Choroid plexus epithelial cell (primary cell): ENCODE measurements at regions not wholly inside any gene's neighbourhood (a gene's known extent, or its start where the extent isn't known, plus 50 kb on each side); places are given as distances from the start of the nearest gene placed in this dataset.

Experiments used
- DNase-seq: peaks from one replicate; pipeline ENCODE4 v3.0.0-alpha.2; 2010; ENCODE audit warnings: low read depth
- H3K4me3 ChIP-seq: 2 replicates; pipeline ENCODE4 v1.5.1; 2011; ENCODE audit warnings: low read depth, mild to moderate bottlenecking, control low read depth, low read length, moderate library complexity
- CTCF ChIP-seq: conservative IDR thresholded peaks from 2 replicates; pipeline ENCODE4 v1.5.1; 2011; ENCODE audit warnings: low read depth, mild to moderate bottlenecking, control low read depth, inconsistent platforms, low read length, moderate library complexity

- no peak for TF ChIP-seq CTCF
- no peak overlapping the region for H3K4me3 ChIP-seq
- DNase-seq, result no peak
Observed at GRCh38 chr14:66233591-66233990, 252.6 kb upstream of the CCDC196 start.

- no peak for TF ChIP-seq CTCF
- DNase-seq, result no peak
- H3K4me3 ChIP-seq, result no peak overlapping the region
Observed at GRCh38 chr14:66234411-66234810, 251.8 kb upstream of the CCDC196 start.

GRCh38 chr14:66237741-66238140, 248.4 kb upstream of the CCDC196 start:
- DNase-seq, result no peak
- no peak for TF ChIP-seq CTCF
- H3K4me3 ChIP-seq, result no peak overlapping the region

- TF ChIP-seq CTCF, result no peak
- H3K4me3 ChIP-seq, result no peak overlapping the region
- no peak for DNase-seq
Observed at GRCh38 chr14:66238969-66239368, 247.2 kb upstream of the CCDC196 start.

- no peak for DNase-seq
- no peak for TF ChIP-seq CTCF
- H3K4me3 ChIP-seq, result no peak overlapping the region
Observed at GRCh38 chr14:66239589-66239988, 246.6 kb upstream of the CCDC196 start.

- TF ChIP-seq CTCF, result no peak
- peak; percentile 2 for DNase-seq
Observed at GRCh38 chr14:66240105-66240504, 246.1 kb upstream of the CCDC196 start.

GRCh38 chr14:66242001-66242400, 244.2 kb upstream of the CCDC196 start:
- TF ChIP-seq CTCF, result no peak
- no peak for DNase-seq
- no peak overlapping the region for H3K4me3 ChIP-seq

More at GRCh38 chr14:66240105-66240504, 246.1 kb upstream of the CCDC196 start:
- H3K4me3 ChIP-seq, result no peak overlapping the region
